SKM-1 treated with dmso at 0.1 percent for 144 hours (cell line): ENCODE measurements at regions not wholly inside any gene's neighbourhood (a gene's known extent, or its start where the extent isn't known, plus 50 kb on each side); places are given as distances from the start of the nearest gene placed in this dataset.

Source experiments
- DNase-seq: peaks from one replicate; lab custom pipeline; 2025; ENCODE audit not compliant: unreplicated experiment; lab: John Stamatoyannopoulos, UW

- no peak for DNase-seq
Measured at GRCh38 chr9:19513671-19514275, 105.0 kb downstream of the ACER2 start.

- DNase-seq: no peak
Measured at GRCh38 chr9:19512103-19512832, 103.5 kb downstream of the ACER2 start.

GRCh38 chr9:19511694-19512093, 102.9 kb downstream of the ACER2 start:
- no peak for DNase-seq

DNA sequence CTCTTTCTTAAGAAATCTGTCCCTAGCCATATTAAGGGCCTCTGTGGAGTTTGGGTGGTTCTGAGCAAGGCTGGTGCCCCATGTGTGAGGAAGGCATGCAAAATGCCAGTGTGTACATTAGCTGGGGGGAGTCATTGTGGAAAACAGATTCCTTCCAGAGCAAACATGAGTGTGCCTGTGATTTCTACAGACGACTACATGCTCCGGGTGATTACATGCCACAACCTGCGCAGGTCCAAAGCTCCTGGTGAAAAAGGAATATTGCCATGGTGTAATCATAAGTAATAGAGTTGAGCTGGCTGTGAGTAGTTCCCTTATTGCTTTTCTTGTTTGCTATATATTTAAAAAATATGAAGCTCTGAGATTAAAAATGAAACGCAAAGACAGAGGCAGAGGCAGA, 102.1 kb downstream of the ACER2 start:
- no peak for DNase-seq
